DND-41 (cell line): ENCODE measurements at regions not wholly inside any gene's neighbourhood (a gene's known extent, or its start where the extent isn't known, plus 50 kb on each side); places are given as distances from the start of the nearest gene placed in this dataset.
"Not testable (repeated sequence)": the region's sequence is repeated elsewhere in the genome, so short reads cannot be mapped to it uniquely, and the experiment has no call there.

Experiments used
- ATAC-seq: fragments of 200-7000 bp; cut with Tn5 transposase; 3 replicates; pipeline ENCODE4 v1.9.1; 2021; ENCODE audit warnings: low read depth; ENCODE audit not compliant: insufficient read depth
- DNase-seq: peaks from one replicate; pipeline ENCODE4 v3.0.0-alpha.2; 2020
- H2AFZ ChIP-seq: 2 replicates; pipeline ENCODE4 v1.6.0; 2012; ENCODE audit warnings: low read depth, low read length
- H3K27ac ChIP-seq: 2 replicates; pipeline ENCODE4 v1.5.1; 2012; ENCODE audit warnings: low read length, inconsistent platforms
- H3K27me3 ChIP-seq: fragments of 200-600 bp; sonication (generic); 2 replicates; pipeline ENCODE4 v1.6.0; 2012; ENCODE audit warnings: low read length, mild to moderate bottlenecking, inconsistent platforms; ENCODE audit not compliant: insufficient read depth, poor library complexity
- H3K36me3 ChIP-seq: 2 replicates; pipeline ENCODE4 v1.5.1; 2012; ENCODE audit warnings: low read length, inconsistent platforms; ENCODE audit not compliant: insufficient read depth
- H3K4me1 ChIP-seq: 2 replicates; pipeline ENCODE4 v1.5.1; 2012; ENCODE audit warnings: mild to moderate bottlenecking, low read length; ENCODE audit not compliant: insufficient read depth
- H3K4me2 ChIP-seq: 2 replicates; pipeline ENCODE4 v1.6.0; 2012; ENCODE audit warnings: mild to moderate bottlenecking, moderate library complexity, low read length, inconsistent platforms; ENCODE audit not compliant: insufficient read depth
- H3K4me3 ChIP-seq, 2 experiments: fragments of 200-600 bp in 1 of 2; shearing (Covaris generic) in 1 of 2; 2 replicates each; pipeline ENCODE4 v1.5.1; 2012 to 2016; ENCODE audit warnings: inconsistent platforms in 2 of 2, low read length in 2 of 2, mild to moderate bottlenecking in 2 of 2, low read depth in 1 of 2, moderate library complexity in 1 of 2
- H3K79me2 ChIP-seq: 2 replicates; pipeline ENCODE4 v1.6.0; 2012; ENCODE audit warnings: low read length, inconsistent platforms; ENCODE audit not compliant: insufficient read depth
- H3K9ac ChIP-seq: 2 replicates; pipeline ENCODE4 v1.6.0; 2012; ENCODE audit warnings: low read depth, mild to moderate bottlenecking, inconsistent platforms, low read length, moderate library complexity
- H3K9me3 ChIP-seq: 2 replicates; pipeline ENCODE4 v1.5.1; 2012; ENCODE audit warnings: low read length, moderate library complexity, mild to moderate bottlenecking, inconsistent platforms; ENCODE audit not compliant: insufficient read depth, severe bottlenecking
- H4K20me1 ChIP-seq: 2 replicates; pipeline ENCODE4 v1.6.0; 2012; ENCODE audit warnings: low read length; ENCODE audit not compliant: insufficient read depth
- EZH2 ChIP-seq: IDR thresholded peaks from 3 replicates; pipeline ENCODE4 v1.6.1; 2012; ENCODE audit warnings: borderline replicate concordance, low read depth, mild to moderate bottlenecking, moderate library complexity, low read length, inconsistent platforms; ENCODE audit not compliant: severe bottlenecking
- TF ChIP-seq, protein P1 (sequence below): IDR thresholded peaks from 2 replicates; pipeline ENCODE4 v1.5.1; 2012; ENCODE audit warnings: borderline replicate concordance, low read length, moderate library complexity, mild to moderate bottlenecking; ENCODE audit not compliant: poor library complexity, severe bottlenecking; ENCODE audit errors: extremely low read depth

DNA sequence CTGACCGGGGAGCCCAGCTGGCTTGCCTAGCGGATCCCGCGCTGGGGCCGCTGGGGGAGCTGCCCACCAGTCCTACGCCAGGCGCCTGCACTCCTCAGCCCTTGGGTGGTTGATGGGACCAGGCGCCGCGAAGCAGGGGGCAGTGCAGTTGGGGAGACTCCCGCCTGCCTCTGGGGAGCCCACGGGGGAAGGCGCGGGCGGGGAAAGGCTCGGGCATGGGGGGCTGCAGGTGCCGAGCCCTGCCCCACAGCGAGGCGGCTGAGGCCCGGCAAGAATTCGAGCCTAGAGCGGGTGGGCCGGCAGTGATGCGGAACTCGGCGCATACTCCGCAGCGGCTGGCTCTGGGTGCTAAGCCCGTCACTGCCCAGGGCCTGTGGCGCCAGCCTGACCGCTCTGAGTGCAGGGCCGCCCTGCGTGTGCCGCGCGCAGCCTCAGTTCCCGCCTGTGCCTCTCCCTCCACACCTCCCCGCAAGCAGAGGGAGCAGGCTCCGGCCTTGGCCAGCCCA lies 249.1 kb upstream of the TEKT4 start:
- ATAC-seq (no peak), DNase-seq (no peak)
- no peaks in the 10 kb centered on the region for H3K36me3 ChIP-seq
- H3K4me1 ChIP-seq: no peaks in the 10 kb centered on the region
- no peak overlapping the region for H3K27ac ChIP-seq
- no peaks in the 10 kb centered on the region for H3K9me3 ChIP-seq
- H3K4me2 ChIP-seq: no peak overlapping the region
- H3K79me2 ChIP-seq: no peaks in the 10 kb centered on the region
- H3K4me3 ChIP-seq: no peak overlapping the region
- H2AFZ ChIP-seq: no peak overlapping the region
- H3K27me3 ChIP-seq: no peaks in the 10 kb centered on the region
- no peak overlapping the region for H3K9ac ChIP-seq
- H4K20me1 ChIP-seq: no peaks in the 10 kb centered on the region
- no peak for TF ChIP-seq EZH2
- TF ChIP-seq, protein P1, sequence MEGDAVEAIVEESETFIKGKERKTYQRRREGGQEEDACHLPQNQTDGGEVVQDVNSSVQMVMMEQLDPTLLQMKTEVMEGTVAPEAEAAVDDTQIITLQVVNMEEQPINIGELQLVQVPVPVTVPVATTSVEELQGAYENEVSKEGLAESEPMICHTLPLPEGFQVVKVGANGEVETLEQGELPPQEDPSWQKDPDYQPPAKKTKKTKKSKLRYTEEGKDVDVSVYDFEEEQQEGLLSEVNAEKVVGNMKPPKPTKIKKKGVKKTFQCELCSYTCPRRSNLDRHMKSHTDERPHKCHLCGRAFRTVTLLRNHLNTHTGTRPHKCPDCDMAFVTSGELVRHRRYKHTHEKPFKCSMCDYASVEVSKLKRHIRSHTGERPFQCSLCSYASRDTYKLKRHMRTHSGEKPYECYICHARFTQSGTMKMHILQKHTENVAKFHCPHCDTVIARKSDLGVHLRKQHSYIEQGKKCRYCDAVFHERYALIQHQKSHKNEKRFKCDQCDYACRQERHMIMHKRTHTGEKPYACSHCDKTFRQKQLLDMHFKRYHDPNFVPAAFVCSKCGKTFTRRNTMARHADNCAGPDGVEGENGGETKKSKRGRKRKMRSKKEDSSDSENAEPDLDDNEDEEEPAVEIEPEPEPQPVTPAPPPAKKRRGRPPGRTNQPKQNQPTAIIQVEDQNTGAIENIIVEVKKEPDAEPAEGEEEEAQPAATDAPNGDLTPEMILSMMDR: no peak

DNA sequence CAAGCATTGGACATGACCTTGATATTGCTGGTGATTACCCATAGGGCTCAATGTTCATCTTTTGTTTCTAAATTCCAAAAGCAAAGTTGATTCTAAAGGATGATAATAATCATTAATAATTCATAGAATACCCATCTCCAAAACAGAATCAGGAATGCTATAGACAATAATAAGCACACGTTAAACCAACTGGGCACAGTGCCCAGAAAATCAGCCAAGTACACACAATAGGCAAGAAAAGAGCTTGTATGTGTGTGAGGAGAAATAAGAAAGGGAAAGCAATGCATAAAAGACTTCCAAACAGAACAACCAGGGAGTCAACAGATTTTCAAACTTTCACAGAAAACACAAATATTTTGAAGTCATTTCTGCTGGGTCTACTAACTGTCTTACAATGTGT lies 242.3 kb upstream of the TEKT4 start:
- not testable (repeated sequence) for ATAC-seq, H3K4me3 ChIP-seq, H3K79me2 ChIP-seq, DNase-seq, H3K27ac ChIP-seq, H3K9me3 ChIP-seq, H3K4me2 ChIP-seq, H3K27me3 ChIP-seq, H3K4me1 ChIP-seq, H3K36me3 ChIP-seq, H3K9ac ChIP-seq, H4K20me1 ChIP-seq, H2AFZ ChIP-seq

DNA sequence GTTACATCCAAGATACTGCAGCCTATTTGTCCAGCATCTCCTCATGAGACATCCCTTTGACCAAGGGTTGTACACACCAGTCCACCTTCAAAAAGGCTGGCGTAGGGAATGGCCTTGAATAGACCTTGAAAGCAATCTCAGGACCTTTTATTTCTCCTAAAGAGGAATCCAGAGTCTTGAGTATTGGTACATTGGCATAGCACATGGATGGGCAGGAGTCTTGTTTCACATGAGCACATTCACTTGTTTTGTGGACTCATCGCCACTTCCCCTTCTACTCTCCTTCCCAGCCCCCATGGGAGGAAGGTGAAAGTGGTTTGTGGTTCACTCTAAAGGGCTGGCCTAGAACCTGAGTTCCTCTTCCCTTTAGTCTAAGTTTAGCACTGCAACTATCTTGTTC lies 229.8 kb upstream of the TEKT4 start:
- not testable (repeated sequence) for H3K27ac ChIP-seq, ATAC-seq

DNA sequence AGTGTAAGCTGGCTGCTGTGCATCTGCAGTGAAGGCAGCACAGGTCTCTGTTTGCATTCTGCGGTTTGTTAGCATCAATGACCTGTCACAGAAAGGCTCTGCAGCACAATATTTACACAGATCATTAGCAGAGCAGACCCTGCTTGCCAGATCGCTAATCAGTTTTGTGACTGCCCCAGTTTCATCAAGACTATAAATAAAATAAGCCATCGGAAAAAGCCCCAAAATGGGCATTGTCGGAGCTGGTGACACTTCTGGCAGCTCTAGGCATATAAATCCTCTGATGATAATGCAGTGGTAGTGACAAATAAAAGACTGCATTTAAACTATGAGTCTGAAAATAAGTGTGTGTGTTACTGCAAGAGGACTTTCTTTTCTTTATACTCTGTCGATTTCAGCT lies 219.1 kb upstream of the TEKT4 start:
- ATAC-seq, H3K27ac ChIP-seq, H3K79me2 ChIP-seq, H3K9me3 ChIP-seq, H3K4me1 ChIP-seq, H3K9ac ChIP-seq, DNase-seq, H3K4me2 ChIP-seq, H3K36me3 ChIP-seq, H4K20me1 ChIP-seq, H2AFZ ChIP-seq, H3K27me3 ChIP-seq, H3K4me3 ChIP-seq: not testable (repeated sequence)

More for the DNA sequence above, 229.8 kb upstream of the TEKT4 start:
- not testable (repeated sequence) for H3K4me1 ChIP-seq, H2AFZ ChIP-seq, H3K9me3 ChIP-seq, H3K79me2 ChIP-seq, H3K4me3 ChIP-seq, H4K20me1 ChIP-seq, H3K4me2 ChIP-seq, H3K36me3 ChIP-seq, DNase-seq, H3K9ac ChIP-seq, H3K27me3 ChIP-seq

DNA sequence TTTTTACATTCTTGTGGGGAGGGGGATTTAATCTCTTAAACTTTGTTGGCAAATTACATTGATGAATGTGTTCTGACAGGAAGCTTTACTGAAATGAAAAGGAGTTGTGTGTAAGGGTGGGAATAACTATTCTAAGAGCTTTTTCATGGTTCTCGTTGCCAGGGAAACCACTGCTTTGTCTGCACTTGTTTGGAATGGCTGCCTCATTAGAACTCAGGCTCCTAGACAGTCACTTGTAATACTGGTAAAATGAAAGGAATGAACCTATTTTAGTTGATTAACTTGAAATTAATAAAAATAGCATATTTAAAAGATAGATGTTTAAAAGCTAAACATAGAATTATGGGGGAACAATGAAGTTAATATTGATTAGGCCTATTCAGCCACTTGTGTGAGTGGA lies 201.4 kb upstream of the TEKT4 start:
- H3K9ac ChIP-seq, H2AFZ ChIP-seq, ATAC-seq, H3K79me2 ChIP-seq, H3K4me3 ChIP-seq, H3K9me3 ChIP-seq, H3K27me3 ChIP-seq, DNase-seq, H3K27ac ChIP-seq, H4K20me1 ChIP-seq, H3K36me3 ChIP-seq, H3K4me1 ChIP-seq, H3K4me2 ChIP-seq: not testable (repeated sequence)

DNA sequence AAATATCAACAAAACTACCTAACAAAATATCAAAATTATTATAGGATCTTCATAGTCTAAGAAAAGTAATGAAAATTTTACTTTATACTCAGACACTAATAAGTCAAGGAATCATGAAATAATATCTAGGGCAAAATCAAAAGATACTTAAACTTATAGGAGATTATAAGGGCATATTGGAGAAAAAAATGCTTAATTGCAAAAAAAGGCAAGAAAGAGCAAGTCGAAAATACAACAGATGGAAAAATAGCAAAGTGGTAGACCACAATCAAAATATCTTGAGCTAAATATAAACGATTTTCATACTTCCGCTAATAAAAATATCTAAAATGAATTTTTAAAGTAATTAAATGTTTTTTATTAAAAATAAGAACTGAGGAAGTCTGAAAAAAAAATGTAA lies 177.0 kb upstream of the TEKT4 start:
- H3K9ac ChIP-seq, H3K27me3 ChIP-seq, H4K20me1 ChIP-seq, ATAC-seq, H2AFZ ChIP-seq, H3K9me3 ChIP-seq, H3K36me3 ChIP-seq, H3K27ac ChIP-seq, DNase-seq, H3K4me1 ChIP-seq, H3K79me2 ChIP-seq, H3K4me3 ChIP-seq, H3K4me2 ChIP-seq: not testable (repeated sequence)

DNA sequence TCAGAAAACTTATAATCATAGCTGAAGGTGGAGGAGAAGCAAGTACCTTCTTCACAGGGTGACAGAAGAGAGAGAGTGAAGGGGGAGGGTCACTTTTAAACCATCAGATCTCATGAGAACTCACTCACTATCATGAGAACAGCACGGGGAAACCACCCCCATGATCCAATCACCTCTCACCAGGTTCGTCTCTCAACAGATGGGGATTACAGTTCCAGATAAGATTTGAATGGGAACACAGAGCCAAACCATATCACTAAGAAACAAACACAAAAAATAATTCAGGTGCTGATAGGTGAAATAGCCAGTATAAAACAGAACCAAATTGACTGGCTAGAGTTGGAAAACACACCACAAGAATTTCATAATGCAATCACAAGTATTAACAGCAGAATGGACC lies 162.2 kb upstream of the TEKT4 start:
- H3K4me1 ChIP-seq, H4K20me1 ChIP-seq, H3K9ac ChIP-seq, H2AFZ ChIP-seq, H3K27me3 ChIP-seq, H3K79me2 ChIP-seq, H3K36me3 ChIP-seq, H3K4me2 ChIP-seq, ATAC-seq, H3K9me3 ChIP-seq, H3K27ac ChIP-seq, H3K4me3 ChIP-seq, DNase-seq: not testable (repeated sequence)
